K562 (cell line): ENCODE measurements at regions not wholly inside any gene's neighbourhood (a gene's known extent, or its start where the extent isn't known, plus 50 kb on each side); places are given as distances from the start of the nearest gene placed in this dataset.

ENCODE experiments used
- HINFP ChIP-seq: fragments of 450-650 bp; conservative IDR thresholded peaks from 2 replicates; pipeline ENCODE4 v1.6.1; 2016; ENCODE audit warnings: missing genetic modification characterization, low read depth, mild to moderate bottlenecking, control low read depth, missing compliant biosample characterization
- ZNF184 ChIP-seq: sonication (generic); formaldehyde crosslinking; IDR thresholded peaks from 2 replicates; pipeline ENCODE4 v1.5.0; 2020; ENCODE audit warnings: missing genetic modification reagents
- ZNF280A ChIP-seq: fragments of 450-650 bp; IDR thresholded peaks from 2 replicates; pipeline ENCODE4 v1.6.1; 2018; ENCODE audit warnings: mild to moderate bottlenecking, low read depth; ENCODE audit not compliant: partially characterized antibody
- TF ChIP-seq, protein P1 (sequence below), 2 experiments: fragments of 450-650 bp; IDR thresholded peaks; 2 replicates each; pipeline ENCODE4 v1.6.1; 2016; ENCODE audit warnings: mild to moderate bottlenecking in 2 of 2, borderline replicate concordance in 1 of 2, low read depth in 1 of 2, moderate library complexity in 1 of 2
- TF ChIP-seq, protein P2 (sequence below): sonication (generic); formaldehyde crosslinking; IDR thresholded peaks from 2 replicates; pipeline ENCODE4 v1.8.1; 2023; ENCODE audit warnings: mild to moderate bottlenecking, missing genetic modification reagents

DNA sequence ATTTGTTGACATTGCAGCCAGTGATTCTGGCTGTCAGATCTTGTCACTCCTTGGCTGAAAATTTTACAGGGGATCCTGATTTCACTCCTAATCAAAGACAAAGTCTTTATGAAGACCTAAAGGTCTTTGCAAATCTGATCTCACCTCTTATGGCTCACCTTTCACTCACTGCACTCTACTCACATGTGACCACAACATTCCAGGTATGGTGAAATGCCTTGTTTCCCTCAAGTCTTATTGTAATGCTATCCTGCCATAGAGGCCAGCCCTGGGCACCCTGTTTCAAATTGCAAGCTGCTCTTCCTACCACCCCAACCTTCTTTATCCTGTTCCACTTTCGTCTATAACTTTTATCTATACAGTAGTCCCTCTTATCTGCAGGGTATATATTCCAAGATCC is 200.1 kb downstream of the NDFIP2 start (continued):
- TF ChIP-seq, protein P1, sequence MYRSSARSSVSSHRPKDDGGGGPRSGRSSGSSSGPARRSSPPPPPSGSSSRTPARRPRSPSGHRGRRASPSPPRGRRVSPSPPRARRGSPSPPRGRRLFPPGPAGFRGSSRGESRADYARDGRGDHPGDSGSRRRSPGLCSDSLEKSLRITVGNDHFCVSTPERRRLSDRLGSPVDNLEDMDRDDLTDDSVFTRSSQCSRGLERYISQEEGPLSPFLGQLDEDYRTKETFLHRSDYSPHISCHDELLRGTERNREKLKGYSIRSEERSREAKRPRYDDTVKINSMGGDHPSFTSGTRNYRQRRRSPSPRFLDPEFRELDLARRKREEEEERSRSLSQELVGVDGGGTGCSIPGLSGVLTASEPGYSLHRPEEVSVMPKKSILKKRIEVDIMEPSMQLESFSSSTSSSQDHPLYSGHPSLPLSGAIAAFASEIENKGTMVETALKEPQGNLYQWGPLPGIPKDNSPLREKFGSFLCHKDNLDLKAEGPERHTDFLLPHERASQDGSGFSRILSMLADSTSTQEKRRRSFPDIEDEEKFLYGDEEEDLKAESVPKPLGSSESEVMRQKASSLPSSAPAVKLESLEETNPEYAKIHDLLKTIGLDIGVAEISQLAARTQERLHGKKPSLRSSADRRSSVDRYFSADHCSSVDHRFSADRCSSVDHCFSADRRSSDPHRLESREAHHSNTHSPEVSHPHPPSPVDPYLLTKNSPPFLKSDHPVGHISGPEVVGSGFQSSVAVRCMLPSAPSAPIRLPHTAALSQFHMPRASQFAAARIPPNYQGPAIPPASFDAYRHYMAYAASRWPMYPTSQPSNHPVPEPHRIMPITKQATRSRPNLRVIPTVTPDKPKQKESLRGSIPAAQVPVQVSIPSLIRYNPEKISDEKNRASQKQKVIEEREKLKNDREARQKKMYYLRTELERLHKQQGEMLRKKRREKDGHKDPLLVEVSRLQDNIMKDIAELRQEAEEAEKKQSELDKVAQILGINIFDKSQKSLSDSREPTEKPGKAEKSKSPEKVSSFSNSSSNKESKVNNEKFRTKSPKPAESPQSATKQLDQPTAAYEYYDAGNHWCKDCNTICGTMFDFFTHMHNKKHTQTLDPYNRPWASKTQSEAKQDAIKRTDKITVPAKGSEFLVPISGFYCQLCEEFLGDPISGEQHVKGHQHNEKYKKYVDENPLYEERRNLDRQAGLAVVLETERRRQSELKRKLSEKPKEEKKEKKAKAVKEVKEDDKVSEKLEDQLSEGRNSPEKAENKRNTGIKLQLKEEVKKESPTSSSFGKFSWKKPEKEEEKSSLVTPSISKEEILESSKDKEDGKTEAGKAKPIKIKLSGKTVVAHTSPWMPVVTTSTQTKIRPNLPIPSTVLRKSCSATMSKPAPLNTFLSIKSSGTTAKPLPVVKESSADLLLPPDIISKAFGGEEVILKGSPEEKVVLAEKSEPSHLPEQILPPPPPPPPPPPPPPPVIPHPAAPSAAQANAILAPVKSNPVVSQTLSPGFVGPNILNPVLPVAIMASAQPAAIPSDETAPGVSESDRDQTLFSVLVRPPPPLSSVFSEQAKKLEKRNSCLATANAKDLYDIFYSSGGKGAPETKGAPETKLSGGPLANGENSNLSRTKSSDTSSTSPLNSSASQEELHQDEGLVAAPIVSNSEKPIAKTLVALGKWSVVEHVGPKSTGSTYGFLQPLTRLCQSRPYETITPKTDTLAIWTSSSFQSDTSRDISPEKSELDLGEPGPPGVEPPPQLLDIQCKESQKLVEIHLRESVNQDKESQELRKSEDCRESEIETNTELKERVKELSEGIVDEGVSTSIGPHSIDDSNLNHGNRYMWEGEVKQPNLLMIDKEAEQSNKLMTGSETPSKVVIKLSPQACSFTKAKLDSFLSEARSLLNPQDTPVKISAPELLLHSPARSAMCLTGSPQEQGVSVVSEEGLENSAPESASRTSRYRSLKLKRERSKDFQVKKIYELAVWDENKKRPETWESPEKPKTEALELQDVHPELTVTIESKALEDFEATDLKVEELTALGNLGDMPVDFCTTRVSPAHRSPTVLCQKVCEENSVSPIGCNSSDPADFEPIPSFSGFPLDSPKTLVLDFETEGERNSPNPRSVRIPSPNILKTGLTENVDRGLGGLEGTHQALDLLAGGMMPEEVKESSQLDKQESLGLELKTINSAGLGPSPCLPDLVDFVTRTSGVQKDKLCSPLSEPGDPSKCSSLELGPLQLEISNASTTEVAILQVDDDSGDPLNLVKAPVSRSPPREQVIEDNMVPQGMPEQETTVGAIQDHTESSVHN (IDR thresholded peaks at IDR 0.05; ENCODE audit: borderline replicate concordance in 1 of 2, low read depth in 1 of 2): no peak
- TF ChIP-seq HINFP (tag): no peak
- TF ChIP-seq ZNF280A: no peak
- TF ChIP-seq, protein P2, sequence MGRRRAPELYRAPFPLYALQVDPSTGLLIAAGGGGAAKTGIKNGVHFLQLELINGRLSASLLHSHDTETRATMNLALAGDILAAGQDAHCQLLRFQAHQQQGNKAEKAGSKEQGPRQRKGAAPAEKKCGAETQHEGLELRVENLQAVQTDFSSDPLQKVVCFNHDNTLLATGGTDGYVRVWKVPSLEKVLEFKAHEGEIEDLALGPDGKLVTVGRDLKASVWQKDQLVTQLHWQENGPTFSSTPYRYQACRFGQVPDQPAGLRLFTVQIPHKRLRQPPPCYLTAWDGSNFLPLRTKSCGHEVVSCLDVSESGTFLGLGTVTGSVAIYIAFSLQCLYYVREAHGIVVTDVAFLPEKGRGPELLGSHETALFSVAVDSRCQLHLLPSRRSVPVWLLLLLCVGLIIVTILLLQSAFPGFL: no peak
- TF ChIP-seq ZNF184 (CRISPR knock-in tag): no peak
